Stimulated activated CD4-positive, alpha-beta T cell treated with anti-CD3 and anti-CD28 coated beads, TNF-alpha, amount 100 ng/mL, for 24 hours (primary cell): ENCODE measurements at regions not wholly inside any gene's neighbourhood (a gene's known extent, or its start where the extent isn't known, plus 50 kb on each side); places are given as distances from the start of the nearest gene placed in this dataset.

Experiments
- DNase-seq, 3 experiments: peaks; one replicate each; pipeline ENCODE4 v3.0.0-alpha.2; 2020; ENCODE audit warnings: low read depth in 3 of 3

DNA sequence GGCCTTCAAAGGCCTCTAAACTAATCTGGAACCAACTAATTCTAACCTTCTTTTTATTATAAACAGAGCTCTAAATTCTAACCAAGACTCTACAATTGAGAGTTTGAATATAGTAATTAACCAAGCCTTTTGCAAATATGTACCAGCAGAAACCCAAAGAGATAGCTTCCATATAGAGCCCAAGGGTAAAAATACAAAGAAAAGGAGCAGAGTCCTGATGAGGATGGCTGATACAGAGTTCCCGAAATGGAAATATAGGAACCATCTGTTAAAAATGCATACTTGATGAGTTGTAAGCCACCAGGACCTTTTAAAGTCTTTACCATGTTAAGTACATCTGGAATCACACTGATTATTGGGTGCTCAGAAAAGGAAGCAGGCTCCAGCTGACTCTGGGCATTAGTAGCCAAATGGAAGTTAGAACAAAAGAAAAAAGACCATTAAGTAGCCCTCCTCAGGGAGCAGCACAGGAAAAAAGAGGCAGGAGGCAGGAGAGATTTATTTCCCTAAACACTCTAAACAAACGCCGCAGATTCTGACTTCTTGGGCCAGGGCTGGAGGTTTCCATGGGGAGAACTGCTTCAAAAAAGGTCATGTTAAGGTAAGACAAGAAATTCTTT lies 463.1 kb upstream of the FAT3 start:
- DNase-seq = no peak

DNA sequence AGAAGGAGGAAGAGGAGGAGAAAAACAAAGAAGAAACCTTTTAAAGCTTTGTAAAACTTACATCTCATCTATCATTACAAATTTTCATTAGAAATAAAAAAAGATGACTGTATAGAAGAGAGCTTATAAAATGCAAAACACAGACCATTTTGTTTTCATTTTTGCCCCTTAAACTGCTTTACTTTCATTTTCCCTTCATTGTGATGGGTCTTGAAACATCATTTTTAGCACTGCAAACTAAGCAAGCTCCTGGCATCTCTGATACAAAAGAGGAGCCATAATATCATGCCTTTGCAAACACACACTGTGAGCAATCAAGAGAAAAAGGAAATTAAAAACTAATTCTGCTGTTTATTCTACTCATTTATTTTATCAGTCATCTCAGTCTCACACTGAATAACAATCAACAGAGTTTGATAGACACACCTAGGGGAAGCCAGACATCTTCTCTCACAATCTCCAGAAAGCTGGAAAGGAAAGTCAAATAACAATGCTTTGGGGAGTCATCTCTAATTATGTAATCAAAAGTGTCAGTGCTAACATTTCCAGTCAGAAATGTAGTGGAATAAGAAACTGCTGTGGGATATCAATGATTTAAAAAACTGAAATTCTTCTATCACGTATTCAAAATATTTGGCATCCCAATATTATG lies 467.7 kb upstream of the FAT3 start:
- DNase-seq = no peak

DNA sequence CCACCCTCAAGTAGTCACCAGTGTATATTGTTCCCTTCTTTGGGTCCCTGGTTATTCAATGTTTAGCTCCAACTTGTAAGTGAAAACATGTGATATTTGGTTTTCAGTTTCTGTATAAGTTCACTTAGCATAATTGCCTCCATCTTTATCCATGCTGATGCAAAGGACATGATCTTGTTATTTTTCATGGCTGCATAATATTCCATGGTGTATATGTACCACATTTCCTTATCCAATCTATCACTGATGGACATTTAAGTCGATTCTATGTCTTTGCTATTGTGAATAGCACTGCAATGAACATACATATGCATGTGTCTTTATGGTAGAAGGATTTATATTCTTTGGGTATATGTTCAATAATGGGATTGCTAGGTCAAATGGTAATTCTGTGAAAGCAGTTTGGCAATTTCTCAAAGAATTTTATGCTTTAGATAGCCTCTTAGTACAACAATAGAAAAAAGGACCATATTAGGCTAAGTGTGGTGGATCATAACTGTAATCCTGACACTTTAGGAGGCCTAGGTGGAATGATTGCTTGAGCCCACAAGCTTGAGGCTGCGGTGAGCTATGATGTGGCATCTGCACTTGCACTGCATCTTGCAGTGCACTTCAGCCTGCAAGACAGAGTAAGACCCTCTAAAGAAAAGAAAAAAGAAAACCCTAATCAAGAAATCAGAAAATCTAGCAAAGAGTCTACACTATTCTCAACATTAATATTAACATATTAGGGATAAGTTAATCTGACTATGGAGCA lies 468.5 kb upstream of the FAT3 start:
- DNase-seq = no peak

DNA sequence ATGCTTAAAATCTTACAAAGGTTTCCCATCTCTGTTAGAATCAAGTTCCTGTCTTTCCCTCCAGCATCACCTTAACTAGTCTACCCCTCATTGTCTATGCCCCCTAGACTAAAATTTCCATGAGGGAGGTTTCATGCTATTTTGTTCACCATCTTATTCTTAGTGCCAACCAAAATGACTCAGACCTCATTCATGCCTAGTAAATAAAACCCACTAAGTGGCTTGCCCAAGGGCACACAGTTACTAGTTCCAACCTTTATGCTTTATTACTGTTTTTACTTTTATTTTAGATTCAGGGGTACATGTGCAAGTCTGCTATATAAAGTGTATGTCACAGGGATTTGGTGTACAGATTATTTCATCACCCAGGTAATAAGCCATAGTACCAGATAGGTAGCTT lies 469.1 kb upstream of the FAT3 start:
- DNase-seq = no peak

DNA sequence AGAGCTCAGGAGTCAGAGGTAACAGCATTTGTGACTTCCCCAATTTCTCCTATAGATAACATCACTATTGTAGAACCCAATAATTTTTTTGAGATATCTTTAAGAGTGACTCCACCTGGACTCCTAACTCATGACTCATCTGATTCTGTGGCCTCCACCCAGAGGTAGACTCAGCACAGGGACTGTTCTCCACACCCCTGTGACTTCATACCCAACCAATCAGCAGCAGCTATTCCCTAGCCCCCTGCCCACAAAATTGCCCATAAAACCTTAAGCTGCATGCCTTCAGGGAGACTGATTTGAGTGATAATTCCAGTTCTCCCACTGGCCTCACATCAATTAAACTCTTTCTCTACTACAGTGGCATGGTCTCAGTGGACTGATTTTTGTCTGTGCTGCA lies 475.4 kb upstream of the FAT3 start:
- no peak for DNase-seq

DNA sequence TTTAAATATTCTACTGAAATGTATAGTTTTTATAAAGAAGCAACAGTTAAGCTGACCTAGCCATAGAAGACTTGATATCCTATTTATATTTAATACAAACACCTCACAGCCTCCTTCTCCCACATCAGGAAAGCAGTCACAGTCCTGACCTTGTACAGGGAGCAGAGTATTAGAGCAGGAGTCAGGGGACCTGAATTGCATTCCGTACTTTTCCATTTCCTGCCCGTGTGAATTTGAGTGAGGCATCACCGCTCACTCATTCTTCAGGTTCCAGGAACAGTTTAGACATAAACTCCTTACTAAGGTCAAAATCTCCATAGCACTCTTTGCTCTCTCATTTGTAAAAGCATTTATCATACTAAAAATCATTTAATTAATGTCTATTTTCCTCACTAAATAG lies 482.5 kb upstream of the FAT3 start:
- no peak for DNase-seq

DNA sequence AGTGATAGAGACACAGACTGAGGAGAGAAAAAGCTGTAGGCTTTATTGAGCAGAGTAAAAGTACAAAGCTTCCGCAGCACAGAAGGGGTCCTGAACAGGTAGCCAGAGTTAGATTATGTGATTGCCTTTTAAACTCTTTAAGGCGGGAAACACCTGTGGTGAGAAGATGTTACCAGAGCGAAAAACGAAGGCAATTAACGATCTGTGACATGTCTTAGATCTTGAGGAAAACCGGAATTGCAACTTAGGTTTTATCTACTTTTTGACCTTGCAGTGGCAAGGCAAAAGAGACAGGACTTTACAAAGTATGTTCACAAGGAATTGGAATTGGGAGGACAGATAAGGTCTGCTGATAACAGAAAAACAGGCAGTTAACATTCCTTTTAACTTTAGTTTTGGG lies 493.6 kb upstream of the FAT3 start:
- no peak for DNase-seq

DNA sequence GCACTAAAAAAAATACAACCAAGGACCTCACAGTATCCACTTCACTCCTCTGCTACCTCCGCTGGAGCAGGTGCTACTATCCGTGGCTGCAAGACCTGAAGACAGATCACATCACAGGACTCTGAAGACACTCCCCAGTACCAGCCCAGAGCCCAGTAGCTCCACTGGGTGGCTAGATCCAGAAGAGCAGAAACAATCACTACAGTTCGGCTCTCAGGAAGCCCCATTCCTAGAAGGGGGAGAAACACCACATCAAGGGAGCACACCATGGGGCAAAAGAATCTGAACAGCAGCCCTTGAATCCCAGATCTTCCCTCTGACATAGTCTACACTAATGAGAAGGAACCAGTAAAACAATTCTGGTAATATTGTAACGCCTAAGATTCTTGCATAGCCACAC lies 494.0 kb upstream of the FAT3 start:
- no peak for DNase-seq

DNA sequence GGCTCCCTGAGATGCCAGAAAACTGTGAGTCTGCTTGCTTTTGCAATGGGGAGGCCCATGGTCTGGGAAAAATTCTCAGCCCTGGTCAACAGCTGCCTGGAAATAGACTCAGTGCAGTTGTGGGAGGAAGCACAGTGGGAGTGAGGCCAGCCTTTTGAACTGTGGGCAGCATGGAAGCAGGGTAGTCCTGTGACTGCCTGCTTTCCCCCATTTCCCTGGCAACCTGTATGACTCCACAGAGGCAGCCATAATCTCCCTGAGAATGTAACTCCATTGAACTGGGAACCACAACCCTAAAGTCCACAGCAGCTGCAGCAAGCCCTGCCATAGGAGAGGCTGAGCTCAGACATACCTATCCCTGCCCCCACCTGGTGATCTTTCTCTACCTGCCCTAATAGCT lies 494.6 kb upstream of the FAT3 start:
- DNase-seq = no peak

DNA sequence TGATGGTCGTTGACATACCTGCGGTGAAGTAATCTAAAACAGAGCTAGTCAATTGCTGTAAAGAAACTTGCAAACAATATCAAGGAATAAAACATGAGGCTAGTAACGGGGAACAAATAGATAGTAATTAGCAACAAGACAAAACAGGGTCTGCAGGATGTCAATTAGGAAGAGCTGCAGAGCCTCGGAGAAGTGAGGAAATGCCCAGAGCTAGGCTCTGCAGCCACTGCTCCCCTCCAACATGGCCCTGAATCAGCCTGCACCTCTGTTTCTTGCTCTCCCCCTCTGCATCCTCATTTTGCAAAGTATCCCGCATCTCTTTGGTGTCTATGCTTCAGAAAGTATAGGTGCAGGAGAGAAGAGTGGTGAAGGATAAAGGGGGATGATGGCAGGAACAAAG lies 507.4 kb upstream of the FAT3 start:
- no peak for DNase-seq

DNA sequence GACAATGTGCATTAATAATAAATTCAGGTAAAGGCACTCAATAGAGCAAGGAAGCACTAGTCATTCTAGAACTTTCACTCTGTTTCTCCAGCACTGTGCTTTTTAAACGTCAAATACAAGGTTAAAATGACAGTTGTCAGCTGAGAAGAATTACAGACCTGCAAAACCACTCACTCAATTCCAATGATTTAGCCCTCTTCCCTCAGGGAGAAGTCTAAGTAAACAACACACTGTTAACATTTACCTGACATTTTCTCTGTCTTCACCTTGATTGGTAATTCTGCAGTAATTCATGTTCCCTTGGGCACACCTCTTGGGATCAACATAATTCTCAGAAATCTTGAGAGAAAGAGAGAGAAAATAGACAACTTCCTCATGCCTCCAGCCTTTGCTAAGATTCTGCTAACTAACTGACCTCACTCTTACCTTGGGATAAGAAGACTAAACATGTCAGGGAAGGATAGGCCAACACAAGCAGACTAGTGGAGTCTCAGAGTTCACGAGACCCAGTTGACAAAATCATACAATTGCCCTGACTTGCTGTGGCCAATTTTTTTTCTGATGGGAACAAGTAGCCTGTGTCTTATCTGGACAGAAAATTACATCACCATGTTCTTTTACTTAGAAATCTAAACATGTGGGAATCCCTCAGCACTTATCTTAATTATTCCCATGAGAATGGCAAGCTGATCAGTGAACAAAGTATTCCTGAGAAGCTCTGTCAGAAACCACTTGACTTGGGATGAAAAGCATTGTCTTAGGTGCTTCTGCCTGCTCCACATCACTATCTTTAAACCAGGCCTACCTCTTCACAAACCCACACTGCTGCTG lies 516.8 kb upstream of the FAT3 start:
- DNase-seq = no peak

DNA sequence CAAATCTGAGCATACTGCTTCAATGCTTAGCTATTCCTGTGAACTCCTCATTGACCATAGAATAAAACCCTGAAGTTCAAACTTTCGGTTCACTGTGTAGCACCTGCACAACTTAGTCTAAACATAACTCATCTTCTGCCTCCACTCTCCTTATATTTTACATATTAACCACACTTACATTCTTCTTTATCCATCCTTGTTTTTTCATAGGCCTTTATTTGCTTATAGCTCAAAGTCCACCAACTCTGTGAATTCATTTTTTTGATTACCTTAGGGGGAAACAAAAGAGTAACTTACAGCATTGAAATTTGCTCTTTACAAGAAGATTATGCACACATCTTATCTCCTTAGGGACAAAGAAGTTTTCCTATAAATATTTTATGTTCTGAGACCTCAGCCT lies 521.6 kb upstream of the FAT3 start:
- DNase-seq = no peak

DNA sequence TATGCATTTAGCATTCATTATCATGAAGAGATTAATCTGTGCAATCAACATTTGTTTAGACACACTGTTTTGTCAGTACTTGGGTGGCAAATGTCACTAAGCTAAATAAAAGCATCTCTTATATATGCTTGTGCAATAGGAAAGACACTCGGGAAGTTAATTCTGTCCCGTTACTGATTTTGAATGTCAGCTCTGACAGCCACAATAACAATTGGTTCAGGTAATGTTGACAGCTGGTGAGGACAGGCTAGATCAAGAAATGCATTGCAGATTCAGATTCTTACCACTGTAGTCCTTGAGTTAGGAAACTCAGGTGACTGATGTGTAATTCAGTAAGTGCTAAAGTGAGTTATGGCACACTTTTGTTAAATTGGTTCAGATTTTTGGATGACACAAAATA lies 523.8 kb upstream of the FAT3 start:
- no peak for DNase-seq

DNA sequence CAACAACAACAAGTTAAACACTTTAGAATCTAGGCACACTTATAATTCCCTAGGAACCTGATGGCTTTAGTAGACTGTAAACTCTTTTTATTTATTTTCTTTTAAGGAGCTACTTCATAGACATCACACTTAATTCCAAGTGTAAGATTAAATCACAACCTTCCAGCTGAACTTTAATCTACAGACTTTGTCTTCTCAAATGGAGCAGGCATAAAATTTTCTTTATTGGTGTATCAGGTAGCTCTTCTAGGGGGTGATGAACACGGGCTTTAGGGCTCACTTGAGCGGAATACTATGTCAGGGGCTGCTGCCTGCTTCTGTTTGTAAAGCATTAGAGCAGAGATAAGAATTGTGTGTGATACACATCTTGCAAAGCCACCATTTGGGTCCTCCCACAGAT lies 525.8 kb upstream of the FAT3 start:
- no peak for DNase-seq

DNA sequence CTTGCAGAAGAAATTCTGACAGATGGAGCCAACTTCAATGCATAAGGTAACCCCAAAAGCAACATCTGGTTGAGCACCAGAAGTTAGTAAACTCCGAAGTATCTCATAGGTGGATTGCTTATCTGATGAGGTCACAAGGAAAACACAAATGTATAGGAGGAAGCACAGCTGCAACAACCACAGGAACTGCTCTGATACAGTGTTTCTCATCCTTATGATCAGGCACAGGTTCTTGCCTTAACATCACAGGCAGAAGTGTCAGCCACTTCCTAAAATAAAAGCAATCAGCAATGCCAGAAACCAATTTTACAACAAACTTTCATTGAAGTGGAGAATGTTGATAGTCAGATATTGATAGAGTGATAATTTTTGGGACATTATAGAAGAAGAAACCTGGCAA lies 530.3 kb upstream of the FAT3 start:
- DNase-seq = no peak

DNA sequence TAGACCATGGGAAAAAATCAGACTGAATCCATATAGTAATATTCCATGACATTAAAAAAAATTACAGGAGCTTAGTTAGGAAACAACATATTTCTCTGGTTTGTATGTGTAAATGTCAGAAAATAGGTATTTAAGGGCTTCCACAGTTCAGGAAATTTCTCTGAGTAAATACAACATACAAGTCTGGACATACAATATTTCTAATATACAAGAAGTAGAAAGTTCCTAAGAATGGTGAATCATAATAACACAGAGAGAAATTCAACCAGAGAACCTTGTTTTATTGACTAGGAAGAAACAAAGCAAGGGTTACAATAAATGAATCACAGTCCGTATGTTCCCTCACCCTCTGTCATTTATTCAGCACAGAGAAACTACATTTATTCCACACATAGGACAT lies 532.7 kb upstream of the FAT3 start:
- no peak for DNase-seq

DNA sequence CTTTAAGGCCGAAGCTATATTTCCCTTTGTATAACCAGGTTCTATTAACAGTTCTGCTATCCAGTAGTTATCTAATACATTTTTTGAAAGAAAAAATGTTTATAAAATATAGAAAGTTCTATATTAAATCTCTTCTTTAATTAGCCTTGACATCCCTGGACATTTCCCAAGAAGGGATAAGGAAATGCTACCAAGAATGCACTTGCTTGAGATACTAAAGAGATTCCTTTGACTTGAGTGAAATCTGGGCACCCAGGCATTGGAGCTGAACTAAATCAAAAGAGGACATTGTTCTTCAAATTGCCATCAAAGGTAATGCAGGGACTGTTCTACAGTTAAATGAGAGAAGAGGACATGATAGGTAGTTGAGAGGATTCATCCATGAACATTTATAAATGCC lies 535.9 kb upstream of the FAT3 start:
- no peak for DNase-seq

DNA sequence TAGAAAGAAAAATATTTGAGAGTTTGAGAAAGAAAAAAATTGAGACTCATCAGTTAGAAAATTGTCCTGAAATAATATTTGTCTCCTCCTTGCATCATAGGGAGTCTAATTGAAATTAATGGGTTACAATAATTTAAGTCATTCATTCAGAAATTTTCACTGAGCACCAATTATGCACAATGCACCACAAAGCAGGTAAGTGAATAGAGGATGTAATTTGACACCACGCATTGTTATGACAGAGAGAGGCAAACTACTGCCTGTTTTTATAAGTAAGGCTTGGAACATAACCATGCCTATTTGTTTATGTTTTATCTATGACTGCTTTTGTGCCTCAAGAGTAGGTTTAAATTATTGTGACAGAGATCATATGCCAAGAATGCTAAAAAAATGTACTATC lies 537.9 kb upstream of the FAT3 start:
- DNase-seq = no peak

DNA sequence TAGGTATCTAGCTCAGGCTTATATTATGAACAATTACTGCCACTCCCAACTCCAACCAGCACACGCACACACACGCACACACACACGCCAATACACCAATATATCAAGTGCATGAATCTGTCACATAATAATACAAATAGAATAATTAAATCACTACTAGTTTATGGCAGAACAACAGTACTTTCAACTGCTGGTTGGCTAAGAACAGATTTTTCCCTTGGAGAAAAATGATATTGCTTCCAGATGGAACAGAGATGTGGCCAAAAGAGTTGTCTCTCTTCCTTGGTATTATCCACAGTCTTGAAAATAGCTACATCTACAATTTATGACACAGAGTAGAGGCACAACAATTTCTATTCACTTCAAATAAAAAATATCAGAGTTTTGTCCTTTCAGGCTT lies 538.3 kb upstream of the FAT3 start:
- DNase-seq = no peak

DNA sequence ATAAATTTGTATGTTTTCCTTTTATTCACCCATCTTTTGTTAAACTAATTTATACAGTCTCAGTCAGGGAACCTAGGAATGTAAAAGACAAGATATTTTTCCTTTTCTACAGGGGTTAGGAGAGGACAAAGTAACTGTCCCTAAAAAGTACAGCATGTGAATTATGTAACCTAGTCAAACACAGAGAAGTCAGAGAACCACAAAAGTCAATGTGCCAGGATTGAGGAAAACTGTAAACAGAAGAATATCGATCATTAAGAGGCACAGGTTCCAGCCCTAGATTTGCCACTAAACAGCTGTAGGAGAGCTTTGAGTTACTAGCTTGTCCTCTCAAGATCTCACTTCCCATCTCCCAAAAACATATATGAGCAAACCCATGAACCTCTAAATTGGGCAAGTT lies 550.9 kb upstream of the FAT3 start:
- DNase-seq = no peak

DNA sequence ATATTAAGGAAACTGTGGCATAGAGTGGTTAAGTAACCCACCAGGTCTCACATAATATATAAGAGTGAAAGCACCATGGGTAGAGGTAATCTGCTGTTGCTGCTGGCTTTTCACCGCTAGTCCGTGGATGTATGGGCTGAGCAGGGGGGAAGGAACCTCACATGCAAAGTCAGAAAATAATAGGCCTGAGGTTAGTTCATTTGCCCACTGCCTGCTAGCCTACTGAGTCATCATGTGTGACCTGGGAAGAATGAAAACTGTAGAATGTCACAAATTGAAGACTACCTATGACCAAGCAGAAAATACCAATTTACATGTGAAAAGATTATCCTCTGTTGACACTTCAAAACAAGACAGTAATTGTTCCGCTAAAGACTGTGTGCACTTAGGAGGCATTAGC lies 560.1 kb upstream of the FAT3 start:
- DNase-seq = no peak

DNA sequence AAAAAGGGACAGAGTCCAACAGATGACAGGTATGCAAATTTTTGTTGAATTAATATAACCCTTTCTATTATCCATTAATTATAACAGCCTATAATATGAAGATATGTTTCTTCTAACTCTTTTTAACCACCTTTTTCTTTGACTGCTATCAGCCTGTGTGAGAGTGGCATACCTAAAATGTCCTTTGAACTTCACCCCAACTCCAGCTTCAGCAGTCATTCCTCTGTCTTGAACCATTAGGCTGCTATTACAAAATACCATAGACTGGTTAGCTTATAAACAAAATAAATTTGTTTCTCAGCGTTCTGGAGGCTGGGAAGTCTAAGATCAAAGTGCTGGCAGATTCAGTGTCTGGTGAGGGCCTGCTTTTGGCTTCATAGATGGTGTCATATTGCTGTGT lies 564.6 kb upstream of the FAT3 start:
- DNase-seq = no peak

DNA sequence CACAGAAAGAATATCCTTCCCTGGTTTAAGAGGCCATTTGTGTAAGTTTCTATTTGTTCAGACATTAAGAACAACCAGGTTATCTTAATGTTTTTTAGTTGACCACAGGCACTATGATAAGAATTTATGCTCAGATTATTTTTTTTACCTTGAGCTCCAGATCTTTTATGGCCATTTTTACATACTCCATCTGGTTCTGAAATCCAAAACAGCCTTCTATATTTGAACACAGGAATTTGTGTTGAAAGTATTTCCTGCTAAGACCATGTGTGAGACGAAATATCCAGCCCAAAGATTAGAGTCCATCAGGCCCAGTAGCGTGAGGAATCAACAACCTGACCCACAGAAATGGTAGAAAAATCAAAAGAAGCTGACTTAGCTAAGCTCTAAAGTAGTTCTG lies 569.9 kb upstream of the FAT3 start:
- no peak for DNase-seq
